Forelimb muscle (tissue), 1 donor: ENCODE measurements at regions not wholly inside any gene's neighbourhood (a gene's known extent, or its start where the extent isn't known, plus 50 kb on each side); places are given as distances from the start of the nearest gene placed in this dataset.

Source experiments
- DNase-seq: peaks from one replicate; pipeline ENCODE4 v3.0.0-alpha.2; 2013; ENCODE audit warnings: low read depth

DNA sequence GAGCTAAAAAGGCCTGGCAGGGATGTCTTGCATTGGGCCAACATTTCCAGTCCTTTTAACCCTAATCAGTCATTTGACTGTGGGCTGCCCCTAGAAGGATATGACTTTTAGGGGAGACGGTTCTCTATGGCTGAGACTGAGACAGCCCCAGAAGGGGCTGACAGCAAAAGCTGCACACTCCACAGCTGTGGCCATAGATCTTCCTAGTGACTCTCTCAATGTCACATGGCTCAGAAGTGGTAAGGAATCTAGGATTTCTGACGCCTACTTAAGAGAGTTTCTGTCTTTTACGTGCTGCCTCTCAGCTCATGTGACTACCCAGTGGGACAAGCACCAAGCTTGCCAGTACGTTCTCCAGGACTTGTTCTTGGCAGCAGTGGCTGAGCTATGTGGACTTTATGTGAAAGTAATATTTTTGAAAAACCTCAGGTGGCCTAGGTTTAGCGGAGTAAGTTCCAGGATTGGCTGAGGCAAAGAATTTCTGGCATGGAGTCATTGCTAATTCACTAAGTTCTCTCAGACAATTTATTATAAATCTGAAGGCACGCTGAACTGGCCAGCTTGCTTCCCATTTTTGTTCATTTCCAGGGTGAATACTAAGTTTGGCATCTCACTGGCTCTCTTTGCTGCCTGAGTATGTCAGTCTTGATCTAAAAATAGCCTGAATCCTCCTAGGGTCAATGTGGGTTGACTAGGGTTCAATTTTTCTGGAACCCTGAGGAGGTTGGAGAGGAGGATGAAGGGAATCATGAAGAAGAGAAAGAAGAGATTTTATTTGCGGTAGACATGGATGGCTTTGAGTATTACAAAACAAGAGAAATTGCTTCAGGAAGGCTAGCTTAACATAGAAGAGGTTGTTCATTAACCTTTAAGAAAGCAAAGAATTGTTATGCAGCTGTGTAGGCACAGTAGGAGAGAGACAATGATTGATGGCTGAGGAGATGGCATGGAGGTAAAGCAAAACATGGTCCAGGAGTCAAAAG, 271.8 kb downstream of the AEBP2 start:
- peak; percentile 50 for DNase-seq

DNA sequence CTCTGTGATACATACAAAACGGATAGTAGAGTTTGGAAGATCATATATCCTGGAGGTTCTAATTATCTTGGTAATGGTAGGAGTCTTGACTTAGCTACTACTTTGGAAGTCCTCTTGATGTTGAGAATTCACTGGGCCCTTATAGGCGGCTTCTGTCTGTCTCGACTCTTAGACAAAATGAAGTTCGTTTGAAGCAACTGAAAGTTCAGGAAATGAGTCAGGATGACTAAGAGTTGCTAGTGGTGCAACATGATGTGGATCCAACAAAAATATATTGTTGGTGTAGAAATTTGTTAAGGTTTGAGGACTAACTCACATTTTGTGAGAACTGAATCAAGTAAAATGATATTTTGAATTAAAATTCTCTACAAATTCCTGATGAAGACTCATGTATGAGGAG, 272.7 kb downstream of the AEBP2 start:
- no peak for DNase-seq

DNA sequence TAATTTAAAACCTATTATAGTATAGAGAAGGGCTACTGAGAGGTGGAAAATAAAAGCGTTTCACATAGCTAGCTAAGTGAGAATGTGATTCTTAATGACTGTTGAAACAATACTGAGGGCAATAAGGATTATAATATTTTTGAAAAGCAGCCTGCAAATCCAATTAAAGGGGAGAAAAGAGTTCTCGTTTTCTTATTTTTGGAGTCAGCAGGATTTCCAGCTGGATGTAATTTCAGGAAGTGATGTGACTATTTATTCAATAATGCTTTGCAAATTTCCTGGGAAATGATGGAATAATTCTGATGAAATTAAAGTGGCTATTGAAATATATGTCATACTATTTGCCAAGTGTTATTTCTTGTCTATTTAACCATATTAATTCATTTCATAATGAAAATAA, 279.1 kb downstream of the AEBP2 start:
- no peak for DNase-seq

DNA sequence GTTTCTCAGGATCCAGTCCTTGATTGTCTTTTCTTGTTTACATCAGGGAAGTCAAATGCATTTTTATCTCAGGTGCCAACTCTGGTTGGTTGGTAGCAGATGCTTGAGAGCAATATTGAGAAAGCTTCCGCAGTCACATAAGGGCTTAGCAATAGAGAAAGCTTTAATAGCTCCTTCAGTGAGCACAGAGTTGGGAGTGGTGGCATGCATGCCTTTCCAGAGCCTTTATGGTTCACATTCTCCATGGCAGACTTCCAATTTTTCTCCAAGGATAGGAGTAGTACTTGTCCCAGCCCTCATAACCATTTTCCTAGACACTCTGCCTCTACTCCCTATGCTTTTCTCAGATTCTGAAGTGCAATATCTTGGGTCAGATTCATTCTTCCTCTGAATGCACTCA, 280.4 kb downstream of the AEBP2 start:
- DNase-seq = no peak

DNA sequence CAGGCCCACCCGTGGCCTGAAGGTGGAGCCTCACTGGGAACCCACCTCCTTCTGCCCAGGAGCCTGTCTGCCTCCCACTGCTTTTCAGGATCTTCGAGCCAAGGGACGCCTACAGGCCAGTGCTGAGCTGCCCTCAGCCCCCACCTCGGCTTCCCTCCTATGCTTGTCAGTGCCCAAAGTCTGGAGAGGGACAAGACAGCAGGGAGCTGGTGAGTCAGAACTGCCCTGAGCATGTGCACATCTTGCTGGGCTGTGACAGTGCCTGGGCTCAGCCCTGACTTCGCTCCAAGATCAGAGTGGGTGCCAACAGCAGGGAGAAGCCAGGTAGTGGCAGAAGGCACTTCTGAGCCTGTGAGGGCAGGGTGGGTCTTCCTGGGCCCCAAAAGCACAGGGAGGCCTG, 286.8 kb downstream of the AEBP2 start:
- DNase-seq = no peak

DNA sequence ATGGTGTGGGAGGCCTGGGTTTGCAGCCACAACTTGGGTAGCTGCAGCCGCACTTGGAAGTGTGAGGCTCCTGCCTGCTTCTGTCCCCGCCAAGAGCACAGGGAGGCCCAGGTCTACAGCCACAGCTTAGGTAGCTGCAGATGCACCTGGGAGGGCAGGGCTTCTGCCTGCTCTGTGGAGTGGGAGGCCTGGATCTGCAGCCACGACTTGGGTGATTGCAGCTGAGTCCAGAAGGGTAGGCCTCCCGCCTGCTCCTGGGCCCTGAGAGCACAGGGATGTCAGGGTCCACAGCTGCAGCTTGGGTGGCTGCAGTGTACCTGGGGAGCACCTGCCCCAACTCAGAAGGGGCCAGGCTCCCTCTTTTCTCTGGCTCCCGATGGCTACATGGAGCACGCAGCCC, 287.3 kb downstream of the AEBP2 start:
- no peak for DNase-seq

DNA sequence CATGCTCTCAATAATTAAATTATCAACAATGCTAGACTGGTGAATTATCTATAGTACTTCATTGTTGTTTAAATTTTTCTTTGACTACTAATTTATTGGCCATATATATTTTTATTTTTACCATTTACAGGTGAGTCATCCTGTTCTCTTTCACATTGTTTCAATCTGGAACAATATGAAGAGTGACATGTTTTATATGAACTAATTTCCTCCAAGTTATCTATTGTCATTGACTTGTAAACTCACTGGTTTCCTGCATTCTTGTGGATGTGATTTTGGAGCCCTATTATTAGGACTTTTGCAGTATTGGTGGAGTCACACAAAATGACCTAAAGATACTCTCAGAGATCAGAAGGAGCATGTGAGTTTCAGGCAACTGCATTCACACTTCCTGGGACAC, 297.7 kb downstream of the AEBP2 start:
- no peak for DNase-seq

DNA sequence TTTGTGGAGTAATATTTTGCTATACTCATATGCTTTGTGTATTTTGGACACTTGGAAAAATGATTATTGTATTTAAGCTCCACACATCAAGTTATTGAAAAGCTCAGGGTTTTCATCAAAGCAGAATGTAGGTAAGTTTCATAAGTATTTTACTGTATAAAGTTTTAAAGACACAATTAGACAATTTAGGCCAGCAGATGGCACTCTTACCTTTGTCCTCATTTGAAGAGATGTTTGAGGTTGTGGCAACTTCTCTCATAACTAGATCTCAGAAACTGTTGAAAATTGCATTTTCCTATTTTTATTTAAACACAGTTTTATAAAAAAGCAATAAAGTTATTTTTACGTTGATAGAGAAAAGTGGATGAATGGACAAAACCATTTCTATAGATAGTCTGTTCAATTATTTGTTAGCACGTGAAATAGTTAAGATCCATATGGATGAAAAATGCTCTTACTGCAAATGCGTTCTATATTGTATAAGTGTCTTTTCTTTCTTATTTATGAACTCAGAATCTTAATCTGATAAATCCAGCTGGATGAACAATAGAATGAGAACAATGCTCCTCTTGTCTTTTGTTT, 300.0 kb downstream of the AEBP2 start:
- peak; percentile 56 for DNase-seq

DNA sequence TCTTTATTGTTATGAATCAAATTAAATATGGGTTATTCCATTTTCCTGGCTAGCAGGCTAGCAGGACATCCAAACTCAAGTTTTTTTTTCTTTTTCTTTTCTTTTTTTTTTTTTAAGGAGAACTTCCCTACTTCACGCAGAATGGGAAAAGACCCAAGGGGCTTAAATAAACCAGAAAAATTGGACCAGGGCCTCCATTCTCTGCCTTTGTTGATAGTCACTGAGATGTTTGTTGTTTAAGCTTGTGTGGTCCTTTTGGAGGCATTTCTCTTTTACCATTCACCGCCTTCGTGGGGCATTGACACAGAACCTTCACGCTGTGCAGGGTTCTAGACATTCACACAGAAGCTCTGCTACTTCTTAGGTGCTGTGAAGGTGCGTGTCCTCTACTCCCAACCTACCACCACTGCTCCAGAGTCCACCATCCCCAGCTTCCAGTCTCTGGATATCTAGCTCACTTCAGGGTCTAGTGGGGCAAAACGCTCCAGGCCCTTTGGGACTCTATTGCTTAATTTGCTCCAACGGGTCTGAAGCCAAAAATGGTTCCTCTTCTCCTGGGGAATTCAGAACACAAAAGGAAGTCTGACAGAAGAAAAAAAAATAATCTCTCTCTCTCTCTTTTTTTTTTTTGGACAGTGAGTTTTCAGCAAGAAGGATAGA, 301.3 kb downstream of the AEBP2 start:
- no peak for DNase-seq

DNA sequence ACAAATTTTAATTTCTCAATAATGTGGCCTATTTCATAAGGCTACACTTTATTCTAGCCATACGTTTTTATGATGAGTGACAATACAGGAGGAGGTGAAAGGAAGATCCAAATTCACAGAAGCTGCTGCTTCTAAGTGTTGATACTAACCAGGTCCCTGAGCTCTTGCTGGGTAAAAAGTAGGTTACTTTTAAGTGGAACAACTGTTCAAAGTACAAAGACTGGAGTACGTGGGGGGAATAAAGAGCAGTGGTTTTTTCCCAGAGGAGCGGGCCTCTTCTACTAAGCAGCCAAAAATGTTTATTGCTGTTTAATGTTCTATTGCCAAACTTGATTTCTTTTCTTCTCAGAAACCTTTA, 301.8 kb downstream of the AEBP2 start:
- no peak for DNase-seq

DNA sequence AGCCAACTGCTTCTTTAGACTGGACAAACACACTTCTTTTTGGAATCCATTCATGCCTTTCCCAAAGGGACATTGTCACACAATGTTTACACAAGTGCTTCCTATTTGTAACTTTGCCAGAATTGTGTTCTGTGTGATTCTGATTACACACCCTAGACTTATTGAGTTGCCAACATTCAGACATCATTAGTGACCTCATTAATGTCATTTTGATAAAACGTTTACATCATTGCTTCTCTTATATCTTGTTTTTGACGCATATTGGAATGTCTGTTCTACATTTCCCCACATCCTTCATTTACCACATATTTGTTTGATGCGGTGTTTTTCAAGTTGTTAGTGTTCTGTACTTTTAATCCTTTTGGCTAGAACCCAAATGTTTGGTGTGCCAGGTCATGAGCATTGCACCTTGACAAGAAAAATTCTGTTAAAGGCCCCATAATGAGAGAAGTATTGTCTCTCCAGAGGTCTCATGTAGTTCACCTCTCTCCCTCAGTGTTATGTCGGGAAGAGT, 305.5 kb downstream of the AEBP2 start:
- DNase-seq = no peak

DNA sequence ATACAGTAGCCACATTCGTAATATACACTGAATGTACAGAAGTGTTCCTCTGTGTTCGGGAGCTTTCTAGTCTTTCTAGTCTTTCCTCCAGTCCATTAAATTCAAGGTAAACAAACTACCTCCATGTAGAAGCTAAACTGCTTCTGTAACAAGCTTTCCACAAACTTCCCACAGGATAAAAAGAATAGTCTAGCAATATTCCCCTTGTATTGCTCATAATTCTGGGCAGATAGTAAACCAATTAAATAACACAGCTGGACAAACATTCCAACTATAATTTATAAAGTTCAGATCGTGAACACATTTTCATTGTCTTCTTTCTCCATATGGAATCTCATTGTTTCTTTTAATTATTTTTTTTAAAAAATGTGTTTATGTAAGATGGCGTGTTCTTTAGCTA, 307.2 kb downstream of the AEBP2 start:
- DNase-seq = no peak

DNA sequence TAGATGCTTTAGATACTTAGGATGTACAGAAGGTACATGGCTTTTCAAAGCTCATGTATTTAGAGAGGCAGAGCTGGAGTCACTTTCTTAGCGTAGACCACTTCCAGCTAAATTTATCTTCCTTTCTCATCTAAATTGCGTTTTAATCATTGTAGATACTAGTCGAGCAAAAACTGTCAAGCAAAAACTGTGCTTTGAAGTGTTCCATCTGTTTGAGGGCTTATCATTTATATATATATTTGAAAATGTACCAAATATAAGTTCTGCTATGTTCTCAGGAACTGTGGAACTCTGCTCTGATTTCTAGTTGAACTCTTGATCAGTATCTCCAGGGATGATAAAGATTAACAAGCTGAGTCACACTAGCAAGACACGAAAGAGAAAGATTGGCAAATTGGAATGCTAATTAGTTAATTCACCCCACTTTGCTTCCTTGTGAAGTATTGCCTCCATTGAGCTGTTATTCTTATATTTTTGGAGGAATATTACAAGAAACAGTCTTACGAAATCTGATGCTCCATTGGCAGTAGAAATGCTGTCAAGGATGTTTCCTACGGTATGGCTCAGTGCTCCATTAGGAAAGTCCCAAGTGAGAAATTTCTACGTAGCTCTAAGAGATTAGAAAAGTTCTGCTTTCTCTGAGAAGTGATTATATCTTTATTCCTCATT, 310.7 kb downstream of the AEBP2 start:
- DNase-seq = no peak

DNA sequence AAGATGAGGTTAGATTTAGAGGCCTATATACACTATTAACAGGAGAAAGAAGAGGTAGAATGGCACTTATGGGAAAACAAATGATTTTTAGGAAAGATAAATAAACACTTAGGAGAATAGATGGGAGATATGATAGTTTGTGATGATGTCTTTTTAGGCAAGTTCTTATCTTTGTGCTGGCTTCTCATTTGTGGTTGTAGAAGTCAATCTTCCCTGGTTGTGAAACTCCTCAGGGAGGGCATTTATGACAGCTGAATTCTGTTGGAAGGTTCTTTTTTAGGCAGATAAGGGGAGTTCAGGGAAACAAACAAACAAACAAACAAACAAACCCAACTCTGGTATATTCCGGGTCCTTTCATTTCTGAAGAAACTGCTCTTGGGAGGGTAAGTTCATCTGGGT, 311.8 kb downstream of the AEBP2 start:
- DNase-seq = no peak

DNA sequence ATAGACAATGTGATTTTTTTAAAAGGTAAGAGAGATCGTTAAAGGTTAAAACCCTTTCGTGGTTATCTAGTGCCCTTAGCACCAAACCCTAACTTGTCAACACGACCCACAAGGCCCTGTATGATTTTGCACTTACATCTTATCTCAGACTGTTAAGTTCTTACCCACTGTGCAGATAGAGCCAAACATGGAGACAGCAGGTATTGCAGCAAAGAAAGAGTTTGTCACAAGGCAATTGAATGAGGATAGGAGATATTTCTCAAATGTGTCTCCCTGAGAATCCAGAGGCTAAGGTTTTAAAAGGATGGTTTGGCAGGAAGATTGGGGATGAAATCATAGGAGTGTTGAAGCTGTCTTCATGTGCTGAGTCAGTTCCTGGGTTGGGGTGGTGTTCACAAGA, 313.4 kb downstream of the AEBP2 start:
- no peak for DNase-seq

DNA sequence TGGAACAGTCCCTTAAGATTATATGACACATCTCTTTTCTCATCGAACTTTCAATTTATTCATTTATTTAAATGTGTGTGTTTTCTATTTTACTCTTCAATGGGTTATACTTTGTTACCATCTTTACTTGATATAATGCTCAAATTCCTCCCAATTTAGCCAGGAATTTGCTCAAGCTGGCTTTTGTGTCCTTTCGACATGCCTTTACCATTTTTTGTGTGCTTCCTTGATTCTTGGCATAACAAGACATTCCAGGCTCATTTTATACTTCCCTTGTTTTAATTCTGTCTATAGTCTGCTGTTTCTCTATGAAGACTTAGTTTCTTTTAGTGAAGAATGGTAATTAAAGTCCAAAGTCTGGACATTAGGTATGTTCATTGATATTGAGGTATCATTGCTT, 315.8 kb downstream of the AEBP2 start:
- no peak for DNase-seq

DNA sequence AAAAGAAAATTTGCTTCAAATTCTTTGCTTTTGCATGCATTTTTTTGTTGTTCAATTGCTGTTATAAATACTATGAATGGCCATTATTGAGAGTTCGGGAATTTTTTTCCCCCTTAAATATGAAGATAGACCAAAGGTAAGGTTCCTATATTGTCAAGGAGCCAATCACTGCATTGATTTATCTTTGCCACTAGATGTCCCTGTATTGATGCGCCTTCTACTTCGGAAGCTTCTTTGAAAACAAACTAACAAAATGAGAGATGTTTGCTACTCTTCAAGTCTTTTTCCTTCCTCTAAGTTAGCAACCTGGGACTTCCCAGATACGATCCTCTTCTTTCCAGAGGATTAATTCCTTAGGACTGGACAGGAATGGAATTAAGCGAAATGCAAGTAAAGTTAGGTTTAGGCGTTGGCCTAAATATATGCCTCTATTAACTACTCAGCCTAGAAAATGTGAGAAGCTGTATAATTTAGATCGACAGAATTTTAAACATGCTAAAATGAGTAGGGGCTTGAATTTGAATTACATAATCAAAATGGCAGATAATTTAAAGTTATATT, 318.1 kb downstream of the AEBP2 start:
- peak; percentile 35 for DNase-seq

DNA sequence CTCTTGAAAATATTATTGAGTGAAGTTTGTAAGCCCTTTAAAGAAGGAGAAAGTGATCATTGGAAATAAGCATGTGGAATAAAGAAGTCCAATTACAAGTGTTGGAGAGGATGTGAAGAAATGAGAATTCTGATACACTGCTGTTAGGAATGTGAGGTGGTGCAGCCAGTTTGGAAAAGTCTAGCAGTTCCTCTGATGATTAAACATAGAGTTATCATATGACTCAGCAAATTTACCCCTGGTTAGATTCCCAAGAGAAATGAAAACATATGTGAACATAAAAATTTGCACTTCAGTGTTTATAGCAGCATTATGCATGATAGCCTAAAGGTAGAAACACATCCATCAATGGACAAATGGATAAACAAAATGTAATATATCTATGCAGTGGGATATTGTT, 319.9 kb downstream of the AEBP2 start:
- DNase-seq = no peak

DNA sequence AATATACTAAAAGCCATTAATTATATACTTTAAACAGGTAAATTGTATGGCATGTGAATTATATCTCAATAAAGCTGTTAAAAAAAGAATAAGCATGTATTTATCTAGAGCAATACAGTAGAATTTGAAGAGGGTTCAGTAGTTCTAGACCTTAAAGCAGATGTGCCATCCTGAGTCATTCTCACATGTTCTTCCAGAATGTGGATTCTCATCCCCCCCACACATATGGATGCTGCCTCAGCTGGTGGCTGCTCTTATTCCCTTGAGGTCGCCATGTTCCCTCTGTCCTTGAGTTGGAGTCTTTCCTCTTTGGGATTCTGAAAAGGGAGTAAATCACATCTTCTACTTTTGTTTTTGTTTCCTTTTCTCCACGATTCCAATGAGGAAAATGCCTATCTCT, 321.3 kb downstream of the AEBP2 start:
- DNase-seq = no peak

DNA sequence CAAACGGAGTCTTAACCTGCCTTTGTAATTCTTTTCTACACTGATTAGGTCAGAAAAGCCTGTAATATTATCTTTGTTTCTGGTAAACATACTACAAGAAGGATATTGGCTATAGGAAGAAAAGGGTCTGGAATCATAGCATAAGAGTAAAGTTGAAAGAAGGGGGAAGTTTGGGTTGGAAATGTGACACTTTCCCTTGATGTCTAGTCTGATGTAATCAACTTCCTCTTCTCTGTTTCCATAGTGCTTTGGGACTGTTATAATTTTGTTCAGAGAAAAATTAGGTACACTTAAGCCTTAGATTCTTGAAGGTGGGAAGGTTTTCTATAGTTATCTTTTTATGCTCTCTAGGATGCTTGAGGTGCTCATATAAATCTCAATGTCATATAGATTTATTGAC, 322.2 kb downstream of the AEBP2 start:
- DNase-seq = no peak

DNA sequence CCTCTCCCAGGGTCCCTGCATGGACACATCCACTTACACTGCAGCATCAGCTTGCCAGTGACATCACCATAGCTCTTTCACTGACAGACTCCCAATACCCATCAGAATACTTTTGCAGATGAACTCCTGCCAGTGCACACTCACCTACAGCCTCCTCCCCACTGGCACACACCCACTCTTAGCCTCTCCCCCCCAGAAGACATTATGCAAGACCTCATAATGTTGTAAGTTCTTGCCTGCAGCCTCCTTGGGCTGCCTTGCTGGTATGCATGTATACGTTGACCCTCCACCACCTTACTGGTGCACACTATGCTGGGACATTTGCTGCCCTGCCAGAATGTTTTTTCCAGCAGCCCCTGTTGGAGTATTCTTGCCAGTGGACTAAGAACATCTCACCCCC, 324.2 kb downstream of the AEBP2 start:
- no peak for DNase-seq

DNA sequence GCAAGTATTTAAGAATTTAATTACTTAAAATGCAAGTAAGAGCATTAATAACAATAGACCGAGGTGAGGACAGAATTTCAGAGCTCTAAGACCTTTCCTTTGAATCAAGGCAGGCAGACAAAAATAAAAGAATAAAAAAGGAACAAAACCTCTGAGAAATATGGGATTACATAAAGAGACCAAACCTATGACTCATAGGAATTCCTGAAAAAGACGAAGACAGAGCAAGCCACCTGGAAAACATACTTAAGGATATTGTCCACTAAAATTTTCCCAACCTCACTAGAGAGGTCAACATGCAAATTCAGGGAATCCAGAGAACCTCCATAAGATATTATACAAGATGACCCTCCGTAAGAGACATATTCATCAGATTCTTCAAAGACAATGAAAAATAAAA, 325.1 kb downstream of the AEBP2 start:
- no peak for DNase-seq
